NCI-H526 (cell line): ENCODE measurements at regions not wholly inside any gene's neighbourhood (a gene's known extent, or its start where the extent isn't known, plus 50 kb on each side); places are given as distances from the start of the nearest gene placed in this dataset.
A peak's percentile ranks its signal among the peaks of the same experiment; 100 is the strongest.

ENCODE experiments used
- DNase-seq, 2 experiments: peaks; one replicate each; lab custom pipeline; 2025; lab: John Stamatoyannopoulos, UW

DNA sequence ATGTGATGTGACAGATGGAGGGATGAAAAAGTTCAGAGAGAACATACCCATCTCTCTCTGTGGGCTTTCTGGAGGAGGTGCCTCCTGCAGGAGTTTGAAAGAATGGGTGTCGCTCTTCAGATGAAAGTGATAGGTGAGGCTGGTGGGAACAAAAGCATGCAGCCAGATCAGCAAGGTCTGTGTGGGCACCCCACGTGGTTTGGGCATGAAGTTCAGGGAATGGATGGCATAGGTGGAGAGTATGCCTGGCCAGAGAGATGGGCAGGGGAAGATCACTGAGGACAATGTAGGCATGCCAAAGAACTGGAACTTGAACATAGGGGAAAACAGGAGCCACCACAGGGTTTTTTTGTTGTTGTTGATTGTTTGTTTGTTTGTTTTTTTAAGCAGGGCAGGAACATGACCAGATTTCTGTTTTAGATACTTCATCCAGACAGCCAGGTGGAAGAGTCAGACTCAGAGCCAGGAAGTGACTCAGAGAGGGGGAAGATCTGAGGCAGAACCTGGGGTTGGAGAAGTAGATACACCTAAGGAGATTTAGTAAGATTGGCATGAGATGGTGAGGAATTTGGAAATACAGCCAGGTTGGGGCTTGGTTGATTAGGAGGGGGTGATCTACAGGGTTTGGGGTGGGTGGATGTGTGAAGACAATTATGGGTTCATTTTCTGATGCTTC is 64.8 kb upstream of the CLSTN2 start:
- DNase-seq: no peak

DNA sequence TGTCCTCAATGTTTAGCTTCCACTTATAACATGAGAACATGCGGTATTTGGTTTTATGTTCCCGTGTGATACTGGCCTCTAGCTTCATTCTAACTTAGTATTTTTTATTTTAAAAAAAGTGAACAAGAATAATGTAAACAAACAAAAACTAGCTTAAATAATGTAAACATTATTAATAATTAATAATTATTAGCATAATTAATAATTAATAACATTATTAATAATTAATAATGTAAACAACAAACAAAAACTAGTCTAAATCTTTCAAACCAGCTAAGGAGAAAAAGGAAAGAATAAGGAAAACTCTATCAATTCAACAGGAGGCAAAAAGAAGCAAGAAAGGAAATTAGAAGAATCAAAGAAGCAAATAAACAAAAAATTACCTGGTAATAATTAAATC is 66.2 kb upstream of the CLSTN2 start:
- DNase-seq: no peak

GRCh38 chr3:139848660-139849059 is 86.3 kb upstream of the CLSTN2 start:
- no peak for DNase-seq

GRCh38 chr3:139846729-139847128 is 88.3 kb upstream of the CLSTN2 start:
- DNase-seq: peak; percentile 34 to 72

DNA sequence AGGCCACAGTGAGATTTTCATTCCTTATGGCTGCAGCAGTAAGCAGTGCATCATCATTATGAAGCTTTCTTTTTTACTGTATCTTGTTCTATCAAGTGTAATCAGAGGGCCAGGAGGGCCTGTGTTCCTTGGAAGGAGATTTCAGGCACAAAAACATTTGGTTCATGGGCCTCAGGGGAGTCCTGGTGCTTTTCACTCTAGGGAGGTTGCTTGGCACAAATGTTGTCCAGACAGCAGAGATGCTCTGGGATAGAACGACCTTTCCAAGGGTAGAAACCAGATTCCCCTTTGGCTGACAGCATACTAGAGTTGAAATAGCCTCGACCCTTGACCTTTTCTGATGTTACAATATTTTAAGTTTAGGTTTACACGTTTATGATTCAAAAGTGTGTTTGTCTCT is 95.3 kb upstream of the CLSTN2 start:
- no peak for DNase-seq

- no peak for DNase-seq
Observed at GRCh38 chr3:139839014-139839413, 96.0 kb upstream of the CLSTN2 start.

- no peak for DNase-seq
Observed at GRCh38 chr3:139838269-139838957, 96.6 kb upstream of the CLSTN2 start.

- no peak for DNase-seq
Observed at GRCh38 chr3:139836698-139837464, 98.1 kb upstream of the CLSTN2 start.

DNA sequence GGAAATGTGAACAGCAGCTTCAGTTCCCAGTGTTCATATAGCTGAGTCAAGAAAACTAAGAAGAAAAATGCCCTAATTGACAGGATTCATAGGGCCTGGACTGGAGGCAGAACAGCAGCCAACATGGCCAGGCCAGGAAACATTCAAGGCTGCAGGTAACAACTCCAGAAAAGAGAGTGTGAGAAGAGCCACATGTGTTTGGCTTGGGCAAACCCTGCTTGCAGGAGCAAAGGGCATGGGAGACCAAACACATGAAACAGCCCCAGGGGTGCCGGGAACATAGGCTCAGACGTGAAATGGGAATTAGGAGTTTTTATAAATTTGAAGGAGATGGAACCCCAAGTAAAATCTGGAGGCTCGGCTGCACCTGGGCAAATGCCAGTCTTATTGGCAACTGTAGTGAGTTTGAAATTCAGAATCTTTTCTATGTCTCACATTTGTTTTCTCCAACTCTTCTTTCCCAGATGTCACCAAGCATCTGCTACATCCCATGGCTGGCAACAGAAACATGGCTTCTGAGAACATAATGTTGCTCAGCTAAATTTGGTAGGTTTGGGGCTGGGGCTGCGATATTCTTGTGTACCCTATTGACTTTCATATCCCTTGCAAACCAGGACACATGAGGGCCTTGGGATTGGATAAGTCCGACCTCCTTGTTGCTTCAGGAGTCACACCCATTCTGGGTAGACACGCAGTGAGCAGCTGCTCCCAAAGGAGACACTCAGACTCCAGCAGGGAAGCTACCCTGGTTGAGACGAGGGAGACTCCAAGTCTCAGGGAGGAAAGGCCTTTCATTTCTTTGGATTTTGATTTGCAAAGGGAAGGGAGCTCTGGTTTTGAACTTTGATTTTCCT is 98.9 kb upstream of the CLSTN2 start:
- no peak for DNase-seq

DNA sequence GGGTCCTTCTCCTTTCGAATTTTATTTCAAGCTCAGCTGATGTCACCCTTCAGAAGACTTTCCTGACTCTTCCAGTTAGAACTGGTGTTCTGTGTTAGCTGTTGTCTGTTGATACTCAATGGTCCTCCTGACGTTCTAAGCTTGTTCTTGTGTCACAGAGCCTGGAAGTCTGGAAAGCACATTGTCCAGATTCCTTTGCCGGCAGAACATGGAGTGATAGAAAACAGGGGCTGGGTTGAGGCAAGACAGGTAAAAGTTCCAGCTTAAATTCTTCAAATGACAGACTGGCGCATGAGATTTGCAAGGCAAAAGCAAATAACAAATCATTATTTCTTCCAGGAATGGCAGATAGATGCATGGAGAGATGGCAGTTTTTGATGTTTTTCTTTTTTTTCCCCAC is 102.0 kb upstream of the CLSTN2 start:
- DNase-seq: peak in 1 of 2 experiments; percentile 44

GRCh38 chr3:139830817-139831216 is 104.2 kb upstream of the CLSTN2 start:
- peak in 1 of 2 experiments; percentile 21 for DNase-seq

DNA sequence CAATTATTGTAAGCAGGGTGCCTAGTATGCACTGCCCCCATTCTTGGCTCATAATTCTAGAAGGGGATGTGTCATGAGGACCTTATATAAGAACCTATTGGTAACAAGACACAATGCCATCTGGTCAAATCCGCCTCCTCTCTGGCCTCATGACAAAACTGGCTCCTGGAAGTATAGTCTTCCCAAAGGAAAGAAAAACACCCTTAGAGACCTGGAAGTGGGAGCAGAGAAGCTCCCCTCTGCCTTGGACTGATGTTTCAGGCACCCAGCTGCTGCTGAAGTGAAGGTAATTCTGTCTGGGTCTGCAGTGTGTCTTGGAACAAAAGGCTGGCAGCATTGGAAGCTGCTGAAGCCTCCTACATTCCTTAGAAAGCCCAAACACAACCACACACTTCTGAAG is 107.2 kb upstream of the CLSTN2 start:
- no peak for DNase-seq

GRCh38 chr3:139824864-139825263 is 110.1 kb upstream of the CLSTN2 start:
- no peak for DNase-seq

GRCh38 chr3:139814646-139815045 is 120.3 kb upstream of the CLSTN2 start:
- DNase-seq: no peak

DNA sequence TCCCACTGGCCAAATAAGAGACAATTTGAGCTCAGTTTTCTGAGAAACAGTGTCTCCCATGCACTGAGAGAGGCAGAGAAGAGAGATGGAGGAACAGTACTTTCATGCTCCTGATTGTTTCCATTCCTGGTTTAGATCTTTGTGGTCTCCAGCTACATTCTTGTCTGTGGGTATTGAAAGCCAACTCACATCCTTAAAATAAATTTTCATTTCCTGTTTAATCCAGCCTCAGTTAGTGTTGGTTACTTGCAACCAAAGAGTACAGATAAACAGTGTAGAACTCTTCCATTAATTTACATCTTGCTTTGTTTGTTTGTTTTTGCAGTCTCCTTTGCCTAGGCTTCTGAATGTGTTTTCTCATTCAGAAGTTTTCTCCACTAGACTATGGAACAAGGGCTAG is 123.7 kb upstream of the CLSTN2 start:
- DNase-seq: no peak

- DNase-seq: no peak
Observed at GRCh38 chr3:139808201-139808600, 126.8 kb upstream of the CLSTN2 start.

- DNase-seq: no peak
Observed at GRCh38 chr3:139803294-139803693, 125.5 kb upstream of the NMNAT3 start.

DNA sequence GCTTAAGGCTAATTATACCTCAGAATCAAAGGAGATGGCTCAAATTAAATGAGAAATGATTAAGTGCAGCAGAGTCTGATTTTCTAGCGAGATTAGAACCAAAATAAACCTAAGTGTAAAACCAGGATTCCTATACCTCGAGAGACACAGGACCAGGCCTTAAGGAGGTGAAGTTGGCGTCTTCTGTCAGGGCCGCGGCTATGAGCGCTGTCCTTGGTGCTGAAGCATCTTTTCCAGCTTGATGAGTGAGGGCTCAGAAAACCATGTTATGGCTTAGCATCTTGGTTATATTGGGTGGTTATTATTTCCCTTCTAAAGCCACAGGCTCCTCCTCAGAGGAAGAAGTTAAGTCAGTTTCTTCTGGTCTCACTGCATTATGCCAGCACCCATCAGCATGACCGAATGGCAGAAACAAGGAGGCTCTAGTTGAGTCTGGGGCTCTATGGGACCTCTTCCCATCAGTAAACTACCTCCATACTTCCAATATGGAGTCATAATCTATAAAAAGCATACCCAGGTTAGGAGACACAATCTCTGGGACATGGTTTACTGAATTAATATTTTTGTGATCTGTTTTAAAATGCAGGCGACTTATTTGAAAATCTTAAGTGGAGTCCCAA is 120.1 kb upstream of the NMNAT3 start:
- no peak for DNase-seq

GRCh38 chr3:139794469-139795265 is 116.9 kb upstream of the NMNAT3 start:
- DNase-seq: no peak

- DNase-seq: no peak
Observed at GRCh38 chr3:139793408-139793807, 115.6 kb upstream of the NMNAT3 start.

GRCh38 chr3:139780593-139780992 is 102.8 kb upstream of the NMNAT3 start:
- no peak for DNase-seq
